HEK293T (cell line): ENCODE measurements at regions not wholly inside any gene's neighbourhood (a gene's known extent, or its start where the extent isn't known, plus 50 kb on each side); places are given as distances from the start of the nearest gene placed in this dataset.
A peak's percentile ranks its signal among the peaks of the same experiment; 100 is the strongest.

ENCODE experiments used
- CTCF ChIA-PET: fragments of 350-600 bp; formaldehyde crosslinking; extraction: SDS; loops from one replicate; lab custom pipeline; 2021; ENCODE audit warnings: antibody characterized with exemption, inconsistent platforms; lab: Yijun Ruan, JAX
- POLR2A ChIA-PET: fragments of 350-600 bp; formaldehyde crosslinking; extraction: SDS; loops from one replicate; lab custom pipeline; 2020; ENCODE audit warnings: antibody characterized with exemption, inconsistent platforms; lab: Yijun Ruan, JAX
- DNase-seq: peaks from one replicate; pipeline ENCODE4 v3.0.0; 2012; ENCODE audit warnings: mixed read lengths; ENCODE audit errors: extremely low spot score
- ARNT ChIP-seq: fragments of 450-650 bp; IDR thresholded peaks from 2 replicates; pipeline ENCODE4 v1.6.1; 2017; ENCODE audit warnings: mild to moderate bottlenecking
- BHLHE40 ChIP-seq: fragments of 450-650 bp; IDR thresholded peaks from 2 replicates; pipeline ENCODE4 v1.6.1; 2016; ENCODE audit warnings: mild to moderate bottlenecking, moderate library complexity, borderline replicate concordance
- CTBP1 ChIP-seq: fragments of 450-650 bp; IDR thresholded peaks from 2 replicates; pipeline ENCODE4 v1.6.1; 2016; ENCODE audit warnings: borderline replicate concordance
- ELF4 ChIP-seq: fragments of 450-650 bp; IDR thresholded peaks from 2 replicates; pipeline ENCODE4 v1.6.1; 2017; ENCODE audit warnings: antibody characterized with exemption
- FOXA1 ChIP-seq: fragments of 450-650 bp; IDR thresholded peaks from 2 replicates; pipeline ENCODE4 v1.6.1; 2016; ENCODE audit warnings: mild to moderate bottlenecking
- FOXK2 ChIP-seq: fragments of 450-650 bp; IDR thresholded peaks from 2 replicates; pipeline ENCODE4 v1.6.1; 2016; ENCODE audit warnings: mild to moderate bottlenecking
- FOXM1 ChIP-seq: fragments of 450-650 bp; IDR thresholded peaks from 2 replicates; pipeline ENCODE4 v1.6.1; 2017; ENCODE audit warnings: mild to moderate bottlenecking, borderline replicate concordance
- HDGF ChIP-seq: fragments of 450-650 bp; IDR thresholded peaks from 2 replicates; pipeline ENCODE4 v1.6.1; 2017; ENCODE audit warnings: antibody characterized with exemption, borderline replicate concordance
- L3MBTL2 ChIP-seq: fragments of 450-650 bp; conservative IDR thresholded peaks from 2 replicates; pipeline ENCODE4 v1.6.1; 2016; ENCODE audit warnings: mild to moderate bottlenecking
- LEF1 ChIP-seq: fragments of 450-650 bp; IDR thresholded peaks from 2 replicates; pipeline ENCODE4 v1.6.1; 2017; ENCODE audit warnings: mild to moderate bottlenecking, borderline replicate concordance
- NFRKB ChIP-seq: fragments of 450-650 bp; IDR thresholded peaks from 2 replicates; pipeline ENCODE4 v1.6.1; 2016; ENCODE audit warnings: mild to moderate bottlenecking, moderate library complexity
- PKNOX1 ChIP-seq: fragments of 450-650 bp; IDR thresholded peaks from 2 replicates; pipeline ENCODE4 v1.6.1; 2016
- SP1 ChIP-seq: fragments of 450-650 bp; IDR thresholded peaks from 2 replicates; pipeline ENCODE4 v1.6.1; 2017
- SUZ12 ChIP-seq: fragments of 450-650 bp; IDR thresholded peaks from 2 replicates; pipeline ENCODE4 v1.6.1; 2016; ENCODE audit warnings: mild to moderate bottlenecking
- TARDBP ChIP-seq: fragments of 450-650 bp; IDR thresholded peaks from 2 replicates; pipeline ENCODE4 v1.6.1; 2016
- ZNF384 ChIP-seq: fragments of 450-650 bp; IDR thresholded peaks from 2 replicates; pipeline ENCODE4 v1.6.1; 2016

- no peak for DNase-seq
- TF ChIP-seq PKNOX1 (peak; percentile 53; the same call in 1 of the 2 replicates), SUZ12 (no peak)
- POLR2A ChIA-PET = no interaction called here
- CTCF ChIA-PET = interaction anchor here (2.0 kb wide), 1 partner anchor 12 kb away, joined by 4 read pairs; no protein-coding TSS in a partner anchor
These were observed 154.0 kb upstream of the MKI67 start for GRCh38 chr10:128280271-128280670.

DNA sequence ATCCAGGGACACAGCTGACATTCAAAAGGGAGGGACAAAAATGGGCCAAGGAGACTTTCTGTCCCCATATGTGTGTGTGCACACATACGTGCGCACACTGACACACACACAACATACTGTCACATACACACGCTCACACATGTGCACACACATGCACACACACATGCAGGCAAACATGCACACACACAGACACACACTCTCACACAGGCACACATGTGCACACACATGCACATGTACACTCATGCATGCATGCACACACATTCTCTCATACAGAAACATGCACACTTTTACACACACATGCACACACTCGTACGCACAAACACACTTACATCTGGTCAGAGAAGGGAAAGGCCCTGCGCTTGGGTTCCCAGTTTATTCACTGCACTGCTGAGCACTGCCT lies 155.1 kb upstream of the MKI67 start:
- no peak for DNase-seq
- ChIA-PET CTCF (no interaction called here), POLR2A (no interaction called here)
- no peak for TF ChIP-seq NFRKB
- no peak for TF ChIP-seq L3MBTL2
- TF ChIP-seq ELF4 = no peak
- TF ChIP-seq ZNF384 = no peak
- no peak for TF ChIP-seq SP1
- no peak for TF ChIP-seq TARDBP

DNA sequence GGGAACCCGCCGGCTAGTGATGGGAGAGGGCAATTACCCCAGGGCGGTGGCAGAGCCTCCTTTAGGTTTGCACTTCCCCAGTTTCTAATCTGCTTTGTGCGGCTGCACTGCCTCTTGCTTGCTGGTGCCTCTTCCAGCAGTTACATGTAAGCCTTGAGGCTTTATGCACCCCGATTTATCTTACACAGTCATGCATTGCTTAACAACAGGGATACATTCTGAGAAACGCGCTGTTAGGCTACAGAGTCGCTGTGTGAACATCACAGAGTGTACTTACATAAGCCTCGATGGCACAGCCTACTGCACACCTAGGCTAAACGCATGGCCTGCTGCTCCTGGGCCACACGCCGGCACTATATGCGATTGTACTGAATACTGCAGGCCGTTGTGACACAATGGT lies 155.6 kb upstream of the MKI67 start:
- ChIA-PET POLR2A (no interaction called here), CTCF (no interaction called here)
- no peak for TF ChIP-seq NFRKB
- TF ChIP-seq SP1 = no peak
- no peak for TF ChIP-seq FOXK2
- no peak for TF ChIP-seq TARDBP
- no peak for TF ChIP-seq L3MBTL2
- TF ChIP-seq ELF4 = no peak
- no peak for TF ChIP-seq LEF1
- TF ChIP-seq ARNT = no peak
- TF ChIP-seq ZNF384 = no peak
- no peak for TF ChIP-seq FOXA1
- TF ChIP-seq FOXM1 = no peak
- no peak for TF ChIP-seq PKNOX1
- TF ChIP-seq BHLHE40 = no peak
- no peak for TF ChIP-seq CTBP1
- no peak for TF ChIP-seq HDGF
- no peak for TF ChIP-seq SUZ12

GRCh38 chr10:128286141-128286761 lies 160.0 kb upstream of the MKI67 start:
- TF ChIP-seq BHLHE40 (no peak), LEF1 (no peak), CTBP1 (no peak), FOXM1 (no peak), NFRKB (no peak), PKNOX1 (no peak), ELF4 (no peak), L3MBTL2 (no peak), TARDBP (no peak), FOXA1 (no peak), FOXK2 (no peak), SP1 (no peak), HDGF (no peak)
- CTCF ChIA-PET = no interaction called here
- POLR2A ChIA-PET = no interaction called here
- no peak for DNase-seq

More for the DNA sequence above, 155.6 kb upstream of the MKI67 start:
- DNase-seq = no peak

GRCh38 chr10:128286762-128287500 lies 160.7 kb upstream of the MKI67 start:
- ChIA-PET POLR2A (no interaction called here), CTCF (interaction anchor here (1.0 kb wide), 1 partner anchor 19 kb away, joined by 3 read pairs; no protein-coding TSS in a partner anchor)
- no peak for DNase-seq
- no peak for TF ChIP-seq FOXA1
- no peak for TF ChIP-seq TARDBP
- TF ChIP-seq LEF1 = no peak
- TF ChIP-seq BHLHE40 = no peak
- no peak for TF ChIP-seq L3MBTL2
- no peak for TF ChIP-seq ZNF384
- TF ChIP-seq FOXK2 = no peak

GRCh38 chr10:128287921-128288320 lies 161.7 kb upstream of the MKI67 start:
- POLR2A ChIA-PET = no interaction called here
- CTCF ChIA-PET = interaction anchor here (1.0 kb wide), 1 partner anchor 20 kb away, joined by 3 read pairs; no protein-coding TSS in a partner anchor
- DNase-seq = no peak
- TF ChIP-seq PKNOX1 (no peak), FOXK2 (no peak), NFRKB (no peak), SP1 (no peak), FOXM1 (no peak)
